Muscle of back (tissue), 3 donors: ENCODE measurements at regions not wholly inside any gene's neighbourhood (a gene's known extent, or its start where the extent isn't known, plus 50 kb on each side); places are given as distances from the start of the nearest gene placed in this dataset.
"Not testable (repeated sequence)": the region's sequence is repeated elsewhere in the genome, so short reads cannot be mapped to it uniquely, and the experiment has no call there.

Experiments
- DNase-seq, 3 donors: peaks; one replicate each; pipeline versions ENCODE4 v3.0.0 to v3.0.0-alpha.2; 2013

DNA sequence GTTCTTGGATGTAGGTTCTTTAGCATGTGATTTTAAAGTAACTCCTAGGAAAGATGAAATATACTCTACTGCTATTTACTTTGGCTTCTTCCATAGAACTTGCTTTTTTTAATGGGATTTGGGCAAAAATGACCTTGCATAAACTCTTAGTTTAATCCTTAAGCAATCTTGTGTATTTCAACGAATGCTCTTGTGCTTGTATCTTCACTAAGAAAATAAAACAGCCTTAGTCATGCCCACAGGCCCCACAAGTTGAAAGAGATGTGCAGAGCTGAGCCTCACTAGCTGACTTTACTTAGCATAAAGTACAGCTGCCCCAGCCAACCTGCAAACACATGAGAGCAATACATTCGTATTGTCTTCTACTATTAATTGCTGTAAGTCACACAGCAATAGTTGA lies 1609.2 kb downstream of the STIM2 start:
- DNase-seq = no peak

- DNase-seq = peak in 1 of 3 donors; percentile 32
These were observed 1614.7 kb downstream of the STIM2 start for GRCh38 chr4:28475381-28475780.

GRCh38 chr4:28479666-28480065 lies 1619.0 kb downstream of the STIM2 start:
- DNase-seq = no peak

DNA sequence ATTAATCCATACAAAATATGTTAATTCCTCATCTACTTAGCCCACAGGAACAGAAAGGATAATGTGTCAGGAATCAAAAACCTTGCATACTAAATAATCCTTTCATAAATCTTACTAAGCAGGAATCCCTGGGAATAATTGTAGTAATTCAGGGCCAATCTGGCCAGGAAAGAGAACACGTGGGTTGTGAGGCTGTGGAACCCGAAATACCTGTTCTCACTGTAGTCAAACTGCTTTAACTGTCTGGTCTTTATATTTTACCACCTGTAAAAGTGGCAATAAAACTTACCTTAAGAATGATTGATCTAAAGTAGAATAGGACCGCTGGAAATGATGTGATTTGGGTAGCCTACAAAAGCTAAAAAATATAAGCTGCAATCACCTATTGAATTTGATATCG lies 1620.9 kb downstream of the STIM2 start:
- no peak for DNase-seq

- no peak for DNase-seq
These were observed 1622.1 kb downstream of the STIM2 start for GRCh38 chr4:28482580-28483270.

- DNase-seq = peak; percentile 18 to 72 (median 38)
These were observed 1627.4 kb downstream of the STIM2 start for GRCh38 chr4:28488021-28488420.

GRCh38 chr4:28490669-28491068 lies 1630.0 kb downstream of the STIM2 start:
- no peak for DNase-seq

- no peak for DNase-seq
These were observed 1644.4 kb downstream of the STIM2 start for GRCh38 chr4:28505064-28505463.

GRCh38 chr4:28508636-28509035 lies 1648.0 kb downstream of the STIM2 start:
- DNase-seq = no peak

- not testable (repeated sequence) for DNase-seq
These were observed 1654.1 kb downstream of the STIM2 start for GRCh38 chr4:28514766-28515165.

- DNase-seq = peak in 1 of 3 donors; percentile 14
These were observed 1658.0 kb downstream of the STIM2 start for GRCh38 chr4:28518561-28519165.

GRCh38 chr4:28523681-28524190 lies 1663.1 kb downstream of the STIM2 start:
- DNase-seq = no peak

- DNase-seq = no peak
These were observed 1675.5 kb downstream of the STIM2 start for GRCh38 chr4:28536124-28536523.

GRCh38 chr4:28545986-28546385 lies 1685.3 kb downstream of the STIM2 start:
- DNase-seq = no peak

GRCh38 chr4:28548136-28548535 lies 1687.5 kb downstream of the STIM2 start:
- peak in 2 of 3 donors; percentile 45 to 71 for DNase-seq

DNA sequence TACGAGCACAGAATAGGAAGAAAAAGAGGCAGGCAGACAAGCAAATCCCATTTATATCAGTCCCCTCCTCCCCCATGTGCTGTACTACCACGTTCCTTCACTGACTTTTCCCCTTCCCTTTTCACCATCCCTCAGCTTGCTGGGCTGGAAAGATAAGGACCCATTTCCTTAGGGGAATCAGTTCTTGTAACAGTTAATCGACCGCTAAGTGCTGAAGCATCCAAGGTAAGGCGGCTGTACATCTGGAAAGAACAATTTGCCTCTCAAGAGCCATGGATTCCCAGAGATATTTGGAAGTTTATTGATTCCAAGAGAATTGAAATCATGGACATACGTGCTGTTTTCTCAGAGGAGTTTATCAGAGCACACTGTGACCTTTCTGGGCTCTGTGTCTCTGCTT lies 1688.0 kb downstream of the STIM2 start:
- peak in 1 of 3 donors; percentile 58 for DNase-seq

DNA sequence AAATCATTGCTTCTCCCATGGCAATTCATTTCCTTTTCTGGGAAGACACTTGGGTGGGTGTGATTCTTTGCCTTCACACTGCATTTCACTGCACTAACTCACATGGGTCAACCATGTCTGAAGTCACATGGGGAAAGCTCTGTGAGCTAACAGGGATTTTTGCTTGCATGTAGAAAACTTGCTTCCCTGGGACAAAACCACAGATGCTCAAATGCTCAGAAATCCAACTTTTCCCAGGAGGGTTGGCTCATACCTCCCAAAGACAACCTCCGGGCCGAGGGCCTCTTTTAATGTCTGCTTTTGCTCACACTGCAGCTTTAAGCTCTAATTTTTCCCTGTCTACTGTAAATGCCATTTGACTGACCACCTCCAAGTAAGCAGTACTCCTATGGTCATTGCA lies 1695.2 kb downstream of the STIM2 start:
- DNase-seq = peak in 1 of 3 donors; percentile 42

- no peak for DNase-seq
These were observed 1697.1 kb downstream of the STIM2 start for GRCh38 chr4:28557755-28558154.

GRCh38 chr4:28558895-28559294 lies 1698.3 kb downstream of the STIM2 start:
- DNase-seq = no peak

DNA sequence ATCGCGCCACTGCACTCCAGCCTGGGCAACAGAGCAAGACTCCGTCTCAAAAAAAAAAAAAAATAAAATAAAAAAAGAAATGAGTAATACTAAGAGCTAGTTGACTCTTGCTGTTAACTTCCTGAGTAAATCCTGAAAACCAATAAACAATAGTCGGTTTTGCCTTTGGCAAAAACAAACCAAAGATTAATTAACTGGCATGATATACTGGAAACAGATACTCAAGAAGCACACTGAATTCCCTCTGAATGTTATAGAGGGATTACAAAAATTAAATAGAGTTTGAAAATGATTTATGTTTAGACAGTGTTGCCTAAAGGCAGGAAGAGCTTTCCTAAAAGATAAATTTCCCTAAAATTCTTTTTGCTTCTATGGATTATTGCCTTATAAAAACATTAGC lies 1702.3 kb downstream of the STIM2 start:
- peak in 1 of 3 donors; percentile 18 for DNase-seq

GRCh38 chr4:28565396-28565795 lies 1704.8 kb downstream of the STIM2 start:
- peak; percentile 51 to 89 (median 77) for DNase-seq

DNA sequence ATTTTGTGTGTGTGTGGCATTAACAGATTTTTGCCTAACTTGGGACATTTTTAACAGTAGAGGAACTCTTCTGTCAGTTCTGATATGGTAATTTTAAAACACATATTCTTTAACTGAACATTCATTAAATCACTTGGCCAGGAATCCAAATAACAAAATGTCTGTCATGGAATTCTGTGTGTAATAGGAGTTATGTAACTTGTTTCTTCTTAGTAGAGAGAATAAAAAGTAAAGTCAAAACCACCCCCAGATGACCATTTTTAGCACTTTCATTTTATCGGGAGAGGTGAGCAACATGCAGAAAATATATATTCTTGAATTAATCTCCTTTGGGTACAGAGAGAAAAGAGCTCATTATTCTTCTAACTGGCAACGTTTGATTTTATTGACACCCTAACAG lies 1740.3 kb downstream of the STIM2 start:
- DNase-seq = no peak

DNA sequence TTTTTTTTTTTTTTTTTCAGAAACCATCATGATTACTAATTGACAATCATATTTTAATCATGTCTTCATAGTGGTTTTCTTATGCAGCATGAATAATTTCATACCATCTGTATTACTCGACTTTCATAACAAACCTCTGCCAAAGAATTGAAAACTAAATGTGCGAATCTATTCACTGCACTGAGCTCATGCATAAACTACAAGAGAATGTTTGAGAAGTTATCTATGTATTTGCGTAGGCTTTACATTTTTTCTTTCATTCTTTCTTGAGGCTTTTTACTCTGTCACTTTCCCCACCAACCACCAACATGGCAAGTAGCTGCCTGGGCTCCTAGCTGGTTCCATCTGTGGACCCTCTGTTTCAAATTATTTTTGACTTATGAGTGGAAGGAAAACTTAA lies 1761.0 kb downstream of the STIM2 start:
- peak in 1 of 3 donors; percentile 18 for DNase-seq

- no peak for DNase-seq
These were observed 1776.3 kb downstream of the STIM2 start for GRCh38 chr4:28636971-28637370.
